ENCODE measurements at regions not wholly inside any gene's neighbourhood (a gene's known extent, or its start where the extent isn't known, plus 50 kb on each side); places are given as distances from the start of the nearest gene placed in this dataset.

GRCh38 chr17:53227514-53227913, 595.2 kb upstream of the KIF2B start:
- TF ChIP-seq CTCF (conservative IDR thresholded peaks at IDR 0.05; ENCODE audit: low read depth, low read length) (no peak), EZH2 (IDR thresholded peaks at IDR 0.05; ENCODE audit: borderline replicate concordance, low read depth, low read length, poor library complexity, severe bottlenecking) (no peak)
- no TSS peak for BruUV-seq (replicated peaks)
- Histone ChIP-seq H3K27me3 (replicated peaks; ENCODE audit: insufficient read depth, low read depth, low read length, poor library complexity) (no peaks in the 10 kb centered on the region), H3K4me3 (ENCODE audit: low read depth, low read length, poor library complexity, severe bottlenecking) (no peak overlapping the region), H3K27ac (ENCODE audit: low read depth, low read length, poor library complexity, severe bottlenecking) (no peak overlapping the region), H3K9me3 (ENCODE audit: low read depth, low read length, poor library complexity, severe bottlenecking) (no peaks in the 10 kb centered on the region), H3K4me1 (ENCODE audit: insufficient read depth, low read length, poor library complexity, severe bottlenecking) (no peaks in the 10 kb centered on the region), H3K36me3 (ENCODE audit: insufficient read depth, low read length, poor library complexity, severe bottlenecking) (no peaks in the 10 kb centered on the region)
- ChIA-PET CTCF (no interaction called here), POLR2A (ENCODE audit: low non-redundant PET) (no interaction called here)
- no peak for DNase-seq (ENCODE audit: low spot score)
- intact Hi-C loops (cut with micrococcal nuclease; ENCODE audit: unreplicated experiment): no loop called here

- ChIA-PET POLR2A (ENCODE audit: low non-redundant PET) (no interaction called here), CTCF (no interaction called here)
- H3K9me3 ChIP-seq (ENCODE audit: low read depth, low read length, poor library complexity, severe bottlenecking): no peaks in the 10 kb centered on the region
- TF ChIP-seq CTCF (conservative IDR thresholded peaks at IDR 0.05; ENCODE audit: low read depth, low read length): no peak
- no peak for TF ChIP-seq EZH2 (IDR thresholded peaks at IDR 0.05; ENCODE audit: borderline replicate concordance, low read depth, low read length, poor library complexity, severe bottlenecking)
- BruUV-seq (replicated peaks): no TSS peak
- H3K4me3 ChIP-seq (ENCODE audit: low read depth, low read length, poor library complexity, severe bottlenecking): no peak overlapping the region
- DNase-seq (ENCODE audit: low spot score): no peak
- no peaks in the 10 kb centered on the region for H3K36me3 ChIP-seq (ENCODE audit: insufficient read depth, low read length, poor library complexity, severe bottlenecking)
- no peaks in the 10 kb centered on the region for H3K27me3 ChIP-seq (replicated peaks; ENCODE audit: insufficient read depth, low read depth, low read length, poor library complexity)
- no peaks in the 10 kb centered on the region for H3K4me1 ChIP-seq (ENCODE audit: insufficient read depth, low read length, poor library complexity, severe bottlenecking)
- H3K27ac ChIP-seq (ENCODE audit: low read depth, low read length, poor library complexity, severe bottlenecking): no peak overlapping the region
- intact Hi-C loops (cut with micrococcal nuclease; ENCODE audit: unreplicated experiment): no loop called here
These were observed 595.6 kb upstream of the KIF2B start for GRCh38 chr17:53227111-53227510.

- no peak for TF ChIP-seq CTCF (conservative IDR thresholded peaks at IDR 0.05; ENCODE audit: low read depth, low read length)
- no peak for TF ChIP-seq EZH2 (IDR thresholded peaks at IDR 0.05; ENCODE audit: borderline replicate concordance, low read depth, low read length, poor library complexity, severe bottlenecking)
- Histone ChIP-seq H3K4me1 (ENCODE audit: insufficient read depth, low read length, poor library complexity, severe bottlenecking) (no peaks in the 10 kb centered on the region), H3K27ac (ENCODE audit: low read depth, low read length, poor library complexity, severe bottlenecking) (no peak overlapping the region), H3K27me3 (replicated peaks; ENCODE audit: insufficient read depth, low read depth, low read length, poor library complexity) (no peaks in the 10 kb centered on the region), H3K4me3 (ENCODE audit: low read depth, low read length, poor library complexity, severe bottlenecking) (no peak overlapping the region), H3K9me3 (ENCODE audit: low read depth, low read length, poor library complexity, severe bottlenecking) (peaks cover 5% of the 10 kb centered on the region), H3K36me3 (ENCODE audit: insufficient read depth, low read length, poor library complexity, severe bottlenecking) (no peaks in the 10 kb centered on the region)
- POLR2A ChIA-PET (ENCODE audit: low non-redundant PET): no interaction called here
- intact Hi-C loops (cut with micrococcal nuclease; ENCODE audit: unreplicated experiment): no loop called here
- CTCF ChIA-PET: no interaction called here
- BruUV-seq (replicated peaks): no TSS peak
- DNase-seq (ENCODE audit: low spot score): no peak
These were observed 602.9 kb upstream of the KIF2B start for GRCh38 chr17:53219821-53220220.

All from A673 (cell line).